Stomach (tissue), 4 donors: ENCODE measurements at regions not wholly inside any gene's neighbourhood (a gene's known extent, or its start where the extent isn't known, plus 50 kb on each side); places are given as distances from the start of the nearest gene placed in this dataset.

Source experiments
- EP300 ChIP-seq: sonication (generic); formaldehyde crosslinking; IDR thresholded peaks from one replicate; pipeline ENCODE4 v1.6.1; 2017; ENCODE audit warnings: antibody characterized with exemption
- POLR2AphosphoS5 ChIP-seq, 3 donors: sonication (generic); formaldehyde crosslinking; IDR thresholded peaks; one replicate each; pipeline ENCODE4 v1.6.1; 2016; ENCODE audit warnings: antibody characterized with exemption in 3 of 3
- TF ChIP-seq, protein P1 (sequence below), 7 experiments: fragments of 450-650 bp in 4 of 7; fragments of 200-600 bp in 3 of 7; sonication (generic) in 3 of 7; IDR thresholded peaks; one replicate each; pipeline ENCODE4 v1.5.1; 2016 to 2019; ENCODE audit warnings: antibody characterized with exemption in 7 of 7, control low read depth in 2 of 7, mild to moderate bottlenecking in 1 of 7

DNA sequence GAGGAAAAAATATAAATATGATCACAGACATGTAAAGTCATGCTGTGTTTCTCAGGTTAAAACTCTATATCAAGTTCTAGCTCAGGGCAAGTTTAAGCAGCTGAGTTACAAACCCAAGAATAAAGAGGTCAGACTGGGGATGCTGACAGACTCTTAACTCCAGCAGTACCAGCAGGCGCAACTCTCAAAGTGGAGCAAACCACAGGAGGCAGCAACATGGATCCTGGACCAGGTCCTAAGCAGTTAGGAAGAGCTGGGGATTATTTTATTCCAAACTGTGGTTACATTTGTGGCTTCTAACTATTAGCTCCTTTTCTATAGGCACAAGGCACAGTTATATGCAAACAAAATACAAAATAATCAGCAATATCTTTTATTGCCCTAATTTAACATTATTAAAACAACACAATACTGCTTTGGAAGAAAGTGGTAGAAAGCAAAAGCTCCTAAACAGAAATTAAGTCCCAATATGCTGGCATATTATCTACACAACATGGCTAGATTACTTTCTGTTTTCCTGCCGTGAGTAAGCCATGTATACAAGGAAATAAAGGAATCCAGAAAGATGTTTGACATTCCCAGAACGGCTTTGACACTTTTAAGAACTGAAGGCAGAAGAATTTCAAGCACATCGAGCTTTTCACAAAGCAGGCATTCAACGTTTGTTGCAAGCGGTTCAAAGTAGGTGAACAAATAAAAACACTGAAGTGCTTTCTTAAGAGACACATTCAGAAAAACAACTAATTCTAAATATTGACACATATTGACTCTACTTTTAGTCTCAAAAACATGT lies 378.8 kb upstream of the ZNF608 start:
- TF ChIP-seq, protein P1, sequence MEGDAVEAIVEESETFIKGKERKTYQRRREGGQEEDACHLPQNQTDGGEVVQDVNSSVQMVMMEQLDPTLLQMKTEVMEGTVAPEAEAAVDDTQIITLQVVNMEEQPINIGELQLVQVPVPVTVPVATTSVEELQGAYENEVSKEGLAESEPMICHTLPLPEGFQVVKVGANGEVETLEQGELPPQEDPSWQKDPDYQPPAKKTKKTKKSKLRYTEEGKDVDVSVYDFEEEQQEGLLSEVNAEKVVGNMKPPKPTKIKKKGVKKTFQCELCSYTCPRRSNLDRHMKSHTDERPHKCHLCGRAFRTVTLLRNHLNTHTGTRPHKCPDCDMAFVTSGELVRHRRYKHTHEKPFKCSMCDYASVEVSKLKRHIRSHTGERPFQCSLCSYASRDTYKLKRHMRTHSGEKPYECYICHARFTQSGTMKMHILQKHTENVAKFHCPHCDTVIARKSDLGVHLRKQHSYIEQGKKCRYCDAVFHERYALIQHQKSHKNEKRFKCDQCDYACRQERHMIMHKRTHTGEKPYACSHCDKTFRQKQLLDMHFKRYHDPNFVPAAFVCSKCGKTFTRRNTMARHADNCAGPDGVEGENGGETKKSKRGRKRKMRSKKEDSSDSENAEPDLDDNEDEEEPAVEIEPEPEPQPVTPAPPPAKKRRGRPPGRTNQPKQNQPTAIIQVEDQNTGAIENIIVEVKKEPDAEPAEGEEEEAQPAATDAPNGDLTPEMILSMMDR (IDR thresholded peaks at IDR 0.05) = no peak
- TF ChIP-seq POLR2AphosphoS5 (IDR thresholded peaks at IDR 0.05) = no peak
- TF ChIP-seq EP300 = no peak
